ENCODE measurements at regions not wholly inside any gene's neighbourhood (a gene's known extent, or its start where the extent isn't known, plus 50 kb on each side); places are given as distances from the start of the nearest gene placed in this dataset.
A peak's percentile ranks its signal among the peaks of the same experiment; 100 is the strongest.

DNA sequence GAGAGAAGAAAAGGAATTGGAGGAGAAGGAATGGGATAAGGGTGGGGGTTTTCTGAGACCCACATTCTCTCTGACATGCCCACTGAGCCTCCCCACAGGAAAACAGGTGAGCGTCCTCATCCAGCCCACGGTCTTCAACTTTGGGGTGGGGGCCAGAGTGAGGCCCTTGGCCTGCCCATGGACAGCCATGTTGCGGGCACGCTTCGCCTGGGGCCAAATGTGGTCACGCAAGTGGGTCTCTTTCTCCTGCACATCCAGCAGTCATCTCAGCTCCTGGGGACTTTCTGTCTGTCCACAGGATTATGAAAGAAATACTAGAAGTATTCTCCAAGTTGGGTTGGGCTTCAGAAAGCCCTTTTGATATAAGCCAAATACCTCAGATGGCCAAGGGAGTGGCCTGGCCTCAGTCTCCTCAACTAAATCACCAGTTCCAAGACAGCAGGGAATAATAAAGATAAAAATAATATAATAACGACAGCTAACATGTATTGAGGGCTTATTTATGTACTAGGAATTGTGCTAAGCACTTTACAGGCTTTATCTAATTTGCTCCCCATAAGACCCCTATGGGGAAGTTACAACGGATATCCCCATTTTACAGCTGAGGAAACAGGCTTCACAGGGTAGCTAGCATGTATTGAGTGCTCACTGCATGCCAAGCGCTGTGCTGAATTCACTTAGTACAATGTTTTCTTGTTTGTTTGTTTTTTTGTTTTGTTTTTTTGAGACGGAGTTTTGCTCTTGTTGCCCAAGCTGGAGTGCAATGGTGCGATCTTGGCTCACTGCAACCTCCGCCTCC lies 57.2 kb upstream of the LBX1 start:
- no peaks in the 10 kb centered on the region for H3K36me3 ChIP-seq (ENCODE audit: control insufficient read depth in 2 of 3, insufficient read depth in 3 of 3, low read length in 3 of 3)
- DNase-seq (peak in 1 of 5 donors; percentile 39), FAIRE-seq (no peak)
- H3K27ac ChIP-seq (ENCODE audit: low read depth in 2 of 2, low read length in 2 of 2), result no peak overlapping the region
- no peak overlapping the region for H3K4me3 ChIP-seq (ENCODE audit: low read length in 3 of 3)
- no peak overlapping the region for H3K9ac ChIP-seq (ENCODE audit: low read length in 3 of 3)
- intact Hi-C loops (cut with DNase I), result no loop called here
- H3K9me3 ChIP-seq (ENCODE audit: control insufficient read depth in 2 of 3, insufficient read depth in 1 of 3, low read length in 3 of 3), result no peaks in the 10 kb centered on the region
- H3K4me1 ChIP-seq (ENCODE audit: control insufficient read depth in 2 of 3, insufficient read depth in 2 of 3, low read depth in 1 of 3, low read length in 3 of 3), result peaks cover 0 to 6% (median 0%) of the 10 kb centered on the region in 3 donors
- peaks cover 10% of the 10 kb centered on the region for H3K27me3 ChIP-seq (ENCODE audit: control insufficient read depth, insufficient read depth, low read length)
- TF ChIP-seq, protein P1, sequence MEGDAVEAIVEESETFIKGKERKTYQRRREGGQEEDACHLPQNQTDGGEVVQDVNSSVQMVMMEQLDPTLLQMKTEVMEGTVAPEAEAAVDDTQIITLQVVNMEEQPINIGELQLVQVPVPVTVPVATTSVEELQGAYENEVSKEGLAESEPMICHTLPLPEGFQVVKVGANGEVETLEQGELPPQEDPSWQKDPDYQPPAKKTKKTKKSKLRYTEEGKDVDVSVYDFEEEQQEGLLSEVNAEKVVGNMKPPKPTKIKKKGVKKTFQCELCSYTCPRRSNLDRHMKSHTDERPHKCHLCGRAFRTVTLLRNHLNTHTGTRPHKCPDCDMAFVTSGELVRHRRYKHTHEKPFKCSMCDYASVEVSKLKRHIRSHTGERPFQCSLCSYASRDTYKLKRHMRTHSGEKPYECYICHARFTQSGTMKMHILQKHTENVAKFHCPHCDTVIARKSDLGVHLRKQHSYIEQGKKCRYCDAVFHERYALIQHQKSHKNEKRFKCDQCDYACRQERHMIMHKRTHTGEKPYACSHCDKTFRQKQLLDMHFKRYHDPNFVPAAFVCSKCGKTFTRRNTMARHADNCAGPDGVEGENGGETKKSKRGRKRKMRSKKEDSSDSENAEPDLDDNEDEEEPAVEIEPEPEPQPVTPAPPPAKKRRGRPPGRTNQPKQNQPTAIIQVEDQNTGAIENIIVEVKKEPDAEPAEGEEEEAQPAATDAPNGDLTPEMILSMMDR (IDR thresholded peaks at IDR 0.05; ENCODE audit: borderline replicate concordance, extremely low read depth, insufficient read depth), result no peak

DNA sequence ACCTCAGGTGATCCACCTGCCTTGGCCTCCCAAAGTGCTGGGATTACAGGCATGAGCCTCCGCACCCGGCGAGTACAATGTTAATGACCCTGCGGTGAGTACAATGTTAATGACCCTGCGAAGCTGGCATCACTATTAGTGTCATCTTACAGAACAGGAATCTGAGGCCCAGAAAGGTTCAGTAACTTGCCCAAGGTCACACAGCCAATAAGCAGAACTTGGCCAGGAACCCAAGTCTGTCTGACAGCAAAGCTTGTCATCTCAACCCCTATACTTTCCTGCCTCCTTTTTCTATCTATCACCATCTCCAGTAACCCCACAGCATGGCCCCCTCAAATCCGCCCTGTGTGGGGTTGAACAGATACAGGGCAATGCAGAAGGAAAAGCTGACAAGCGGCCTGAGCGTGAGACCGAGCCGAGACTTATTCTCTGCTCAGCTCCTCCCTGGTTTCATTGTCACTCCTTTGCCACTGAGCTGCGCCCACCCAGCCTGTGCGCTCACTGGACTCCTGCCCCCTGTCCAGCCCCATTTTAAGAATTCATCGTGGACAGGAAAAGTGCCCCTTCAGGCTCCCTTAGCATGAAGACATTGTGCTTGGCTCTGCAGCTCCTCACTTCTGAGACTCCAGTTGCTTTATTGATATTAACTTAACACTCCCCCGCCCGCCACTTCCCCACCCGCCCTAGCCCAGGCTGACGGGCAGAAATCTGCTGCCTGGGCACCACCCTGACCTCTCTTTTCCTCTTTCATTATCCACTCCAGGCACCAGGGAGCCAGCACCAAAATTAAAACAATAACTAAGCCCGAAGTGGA lies 58.1 kb upstream of the LBX1 start:
- H3K4me1 ChIP-seq (ENCODE audit: control insufficient read depth in 2 of 3, insufficient read depth in 2 of 3, low read depth in 1 of 3, low read length in 3 of 3), result peaks cover 0 to 7% (median 0%) of the 10 kb centered on the region in 3 donors
- peaks cover 10% of the 10 kb centered on the region for H3K27me3 ChIP-seq (ENCODE audit: control insufficient read depth, insufficient read depth, low read length)
- DNase-seq (peak in 3 of 5 donors; percentile 9 to 64 (median 23)), FAIRE-seq (no peak)
- TF ChIP-seq, protein P1 (IDR thresholded peaks at IDR 0.05; ENCODE audit: borderline replicate concordance, extremely low read depth, insufficient read depth), result no peak
- no peak overlapping the region for H3K4me3 ChIP-seq (ENCODE audit: low read length in 3 of 3)
- intact Hi-C loops (cut with DNase I), result no loop called here
- H3K36me3 ChIP-seq (ENCODE audit: control insufficient read depth in 2 of 3, insufficient read depth in 3 of 3, low read length in 3 of 3), result no peaks in the 10 kb centered on the region
- H3K9ac ChIP-seq (ENCODE audit: low read length in 3 of 3), result no peak overlapping the region
- no peak overlapping the region for H3K27ac ChIP-seq (ENCODE audit: low read depth in 2 of 2, low read length in 2 of 2)
- H3K9me3 ChIP-seq (ENCODE audit: control insufficient read depth in 2 of 3, insufficient read depth in 1 of 3, low read length in 3 of 3), result no peaks in the 10 kb centered on the region

DNA sequence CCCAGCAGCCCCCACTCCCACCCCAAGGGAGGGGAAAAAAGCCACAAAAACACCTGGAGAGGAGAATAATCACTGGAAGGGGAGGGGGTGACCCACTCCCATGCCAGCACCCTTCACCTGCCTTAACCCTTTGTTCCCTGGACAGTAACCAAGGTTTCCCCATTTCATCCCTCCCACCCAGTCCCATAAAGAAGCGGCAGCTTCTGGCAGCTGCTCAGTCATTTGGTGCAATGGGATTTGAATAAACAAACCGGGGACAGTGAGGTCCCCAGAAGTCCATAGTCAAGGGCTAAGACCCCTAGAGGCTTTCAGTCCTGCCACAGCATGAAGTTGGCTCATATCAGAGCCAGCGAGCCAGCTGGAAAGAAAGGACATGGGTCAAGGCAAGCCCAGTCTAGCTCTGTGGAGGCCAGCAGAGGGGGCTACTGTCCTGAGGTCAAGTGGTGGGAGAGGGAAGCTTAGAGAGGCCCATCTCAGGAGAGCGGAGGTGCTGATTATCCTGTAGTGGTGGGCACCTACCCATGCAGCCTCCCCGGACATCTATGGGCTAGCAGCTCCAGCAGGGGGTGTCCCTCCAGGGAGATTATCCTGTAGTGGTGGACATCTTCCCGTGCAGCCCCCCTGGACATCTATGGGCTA lies 58.9 kb upstream of the LBX1 start:
- no peak for FAIRE-seq

More for the DNA sequence above, 58.9 kb upstream of the LBX1 start:
- intact Hi-C loops (cut with DNase I), result no loop called here
- no peak overlapping the region for H3K9ac ChIP-seq (ENCODE audit: low read length in 3 of 3)
- TF ChIP-seq, protein P1 (IDR thresholded peaks at IDR 0.05; ENCODE audit: borderline replicate concordance, extremely low read depth, insufficient read depth), result no peak
- peaks cover 0 to 7% (median 0%) of the 10 kb centered on the region in 3 donors for H3K4me1 ChIP-seq (ENCODE audit: control insufficient read depth in 2 of 3, insufficient read depth in 2 of 3, low read depth in 1 of 3, low read length in 3 of 3)
- DNase-seq, result peak; percentile 23 to 70 (median 51)
- no peaks in the 10 kb centered on the region for H3K36me3 ChIP-seq (ENCODE audit: control insufficient read depth in 2 of 3, insufficient read depth in 3 of 3, low read length in 3 of 3)
- no peak overlapping the region for H3K4me3 ChIP-seq (ENCODE audit: low read length in 3 of 3)
- H3K27me3 ChIP-seq (ENCODE audit: control insufficient read depth, insufficient read depth, low read length), result peaks cover 8% of the 10 kb centered on the region
- no peak overlapping the region for H3K27ac ChIP-seq (ENCODE audit: low read depth in 2 of 2, low read length in 2 of 2)
- H3K9me3 ChIP-seq (ENCODE audit: control insufficient read depth in 2 of 3, insufficient read depth in 1 of 3, low read length in 3 of 3), result no peaks in the 10 kb centered on the region
